ENCODE measurements at regions not wholly inside any gene's neighbourhood (a gene's known extent, or its start where the extent isn't known, plus 50 kb on each side); places are given as distances from the start of the nearest gene placed in this dataset.
"Not testable (repeated sequence)": the region's sequence is repeated elsewhere in the genome, so short reads cannot be mapped to it uniquely, and the experiment has no call there.

GRCh38 chr14:106145731-106146130 lies 619.3 kb downstream of the TMEM121 start:
- 87% methylated on average over 6 of the region's 6 CpGs; no CpG with 5 or more reads in 1 of the 2 experiments for WGBS, 2 experiments (ENCODE audit: extremely low coverage in 1 of 2, insufficient coverage in 1 of 2, insufficient read length in 1 of 2, insufficient replicate concordance in 2 of 2, low coverage in 1 of 2, low lambda C conversion rate in 2 of 2, missing lambda C conversion rate in 1 of 2)
- H2AFZ ChIP-seq (ENCODE audit: low read length); H3K4me3 ChIP-seq (ENCODE audit: extremely low read depth in 1 of 4, insufficient read depth in 2 of 4, low read depth in 3 of 4, low read length in 4 of 4); H4K91ac ChIP-seq (replicated peaks; ENCODE audit: insufficient read length, low read length); H3K27ac ChIP-seq (ENCODE audit: low read depth, low read length); H3K4ac ChIP-seq (replicated peaks; ENCODE audit: insufficient read length, low read depth, low read length); H3K18ac ChIP-seq (ENCODE audit: extremely low read depth, low read length); POLR2A ChIA-PET (ENCODE audit: partially characterized antibody); H3K79me2 ChIP-seq (ENCODE audit: control insufficient read depth in 1 of 2, insufficient read depth in 2 of 2, low read length in 2 of 2); H2AK5ac ChIP-seq (ENCODE audit: low read depth, low read length); H4K20me1 ChIP-seq (replicated peaks in 1 of 2; ENCODE audit: control insufficient read depth in 1 of 2, insufficient read depth in 2 of 2, low read length in 2 of 2); CTCF ChIA-PET (ENCODE audit: partially characterized antibody); H3K9ac ChIP-seq (replicated peaks in 1 of 4; ENCODE audit: extremely low read depth in 1 of 4, low read depth in 3 of 4, low read length in 3 of 4); H2BK12ac ChIP-seq (ENCODE audit: low read depth, low read length); H3K56ac ChIP-seq (replicated peaks; ENCODE audit: insufficient read length, low read depth, low read length); H2BK5ac ChIP-seq (ENCODE audit: low read depth, low read length); H3K4me1 ChIP-seq (replicated peaks in 1 of 4; ENCODE audit: control insufficient read depth in 3 of 4, insufficient read depth in 4 of 4, low read length in 3 of 4); H3K4me2 ChIP-seq (ENCODE audit: insufficient read depth in 1 of 2, low read depth in 2 of 2, low read length in 2 of 2); H3K23me2 ChIP-seq (ENCODE audit: low read depth, low read length); H3K14ac ChIP-seq (ENCODE audit: insufficient read length); H4K8ac ChIP-seq (ENCODE audit: extremely low read depth, insufficient read depth, low read length); H3K23ac ChIP-seq (ENCODE audit: insufficient read length); H3K36me3 ChIP-seq (ENCODE audit: control insufficient read depth in 2 of 4, insufficient read depth in 4 of 4, low read length in 3 of 4); H3K79me1 ChIP-seq (ENCODE audit: low read depth, low read length); H4K5ac ChIP-seq (ENCODE audit: insufficient read length, low read depth, low read length); FAIRE-seq; H3K27me3 ChIP-seq (replicated peaks in 1 of 4; ENCODE audit: control insufficient read depth in 3 of 4, extremely low read depth in 1 of 4, insufficient read depth in 3 of 4, low read length in 3 of 4); DNase-seq (ENCODE audit: low read depth in 1 of 2, low spot score in 2 of 2); H2BK15ac ChIP-seq (ENCODE audit: low read length); H2BK120ac ChIP-seq (replicated peaks; ENCODE audit: low read depth, low read length); H2BK20ac ChIP-seq (ENCODE audit: low read length): not testable (repeated sequence)
- H3K9me3 ChIP-seq (ENCODE audit: insufficient read depth in 2 of 2, low read depth in 1 of 2, low read length in 1 of 2), result peaks cover 26 to 49% of the 10 kb centered on the region in 2 experiments

All from H1 (cell line).